ENCODE measurements at regions not wholly inside any gene's neighbourhood (a gene's known extent, or its start where the extent isn't known, plus 50 kb on each side); places are given as distances from the start of the nearest gene placed in this dataset.

DNA sequence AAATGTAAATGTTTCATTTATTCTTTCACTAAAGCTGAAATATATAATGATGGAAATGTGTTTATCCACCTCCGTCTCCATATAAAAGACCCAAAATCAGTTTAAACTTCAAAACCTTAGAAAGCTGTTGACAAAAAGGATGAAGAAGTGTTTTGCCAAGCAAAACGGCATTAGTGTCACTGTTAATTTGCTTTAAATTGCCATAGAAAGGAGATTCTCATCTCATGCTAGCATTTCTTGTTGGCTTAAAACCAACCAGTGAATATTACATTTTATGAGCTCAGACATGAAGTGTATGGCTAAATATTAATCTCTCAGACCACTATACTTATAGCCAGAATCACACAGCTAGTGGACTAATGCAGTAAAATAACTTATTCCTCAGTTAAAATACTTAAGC is 398.8 kb downstream of the KIF2B start:
- TF ChIP-seq, protein P1, sequence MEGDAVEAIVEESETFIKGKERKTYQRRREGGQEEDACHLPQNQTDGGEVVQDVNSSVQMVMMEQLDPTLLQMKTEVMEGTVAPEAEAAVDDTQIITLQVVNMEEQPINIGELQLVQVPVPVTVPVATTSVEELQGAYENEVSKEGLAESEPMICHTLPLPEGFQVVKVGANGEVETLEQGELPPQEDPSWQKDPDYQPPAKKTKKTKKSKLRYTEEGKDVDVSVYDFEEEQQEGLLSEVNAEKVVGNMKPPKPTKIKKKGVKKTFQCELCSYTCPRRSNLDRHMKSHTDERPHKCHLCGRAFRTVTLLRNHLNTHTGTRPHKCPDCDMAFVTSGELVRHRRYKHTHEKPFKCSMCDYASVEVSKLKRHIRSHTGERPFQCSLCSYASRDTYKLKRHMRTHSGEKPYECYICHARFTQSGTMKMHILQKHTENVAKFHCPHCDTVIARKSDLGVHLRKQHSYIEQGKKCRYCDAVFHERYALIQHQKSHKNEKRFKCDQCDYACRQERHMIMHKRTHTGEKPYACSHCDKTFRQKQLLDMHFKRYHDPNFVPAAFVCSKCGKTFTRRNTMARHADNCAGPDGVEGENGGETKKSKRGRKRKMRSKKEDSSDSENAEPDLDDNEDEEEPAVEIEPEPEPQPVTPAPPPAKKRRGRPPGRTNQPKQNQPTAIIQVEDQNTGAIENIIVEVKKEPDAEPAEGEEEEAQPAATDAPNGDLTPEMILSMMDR (IDR thresholded peaks at IDR 0.05), result no peak
- no peak for DNase-seq (ENCODE audit: low spot score)
- Histone ChIP-seq H3K9me3 (no peaks in the 10 kb centered on the region), H3K4me1 (no peaks in the 10 kb centered on the region), H3K4me3 (no peak overlapping the region), H3K27me3 (no peaks in the 10 kb centered on the region), H3K36me3 (no peaks in the 10 kb centered on the region), H3K27ac (no peak overlapping the region)

GRCh38 chr17:54235571-54235970 is 412.8 kb downstream of the KIF2B start:
- H3K27ac ChIP-seq, result no peak overlapping the region

DNA sequence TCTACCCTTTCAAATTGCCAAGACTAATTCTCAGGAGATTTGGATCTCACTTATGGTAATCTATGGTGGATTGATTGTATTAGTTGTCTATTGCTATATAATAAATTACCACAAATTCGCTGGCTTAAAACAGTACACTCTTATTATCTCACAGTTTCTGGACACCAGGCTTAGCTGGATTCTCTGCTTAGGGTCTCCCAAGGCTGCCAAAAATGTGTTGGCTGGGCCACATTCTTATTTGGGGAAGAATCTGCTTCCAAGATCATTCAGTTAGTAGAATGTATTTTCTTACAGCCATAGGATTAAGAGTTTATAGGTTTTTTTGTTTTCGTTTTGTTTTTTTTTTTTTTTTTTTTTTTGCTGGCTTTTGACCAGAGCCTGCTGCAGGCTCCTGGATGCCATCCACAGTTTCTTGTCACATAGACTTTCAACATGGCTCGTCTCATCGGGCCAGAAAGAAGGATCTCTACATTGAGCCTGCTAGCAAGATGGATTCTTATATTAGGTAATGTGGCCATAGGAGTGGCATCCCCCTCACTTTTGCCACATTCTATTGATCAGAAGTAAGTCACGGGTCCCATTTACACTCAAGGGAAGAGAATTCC is 415.3 kb downstream of the KIF2B start:
- H3K4me3 ChIP-seq, result no peak overlapping the region
- no peaks in the 10 kb centered on the region for H3K4me1 ChIP-seq
- no peak for DNase-seq (ENCODE audit: low spot score)
- H3K36me3 ChIP-seq, result no peaks in the 10 kb centered on the region
- H3K9me3 ChIP-seq, result peaks cover 0 to 3% of the 10 kb centered on the region in 2 donors
- H3K27ac ChIP-seq, result no peak overlapping the region
- TF ChIP-seq, protein P1 (IDR thresholded peaks at IDR 0.05), result no peak
- H3K27me3 ChIP-seq, result no peaks in the 10 kb centered on the region

More at GRCh38 chr17:54235571-54235970, 412.8 kb downstream of the KIF2B start:
- TF ChIP-seq, protein P1 (IDR thresholded peaks at IDR 0.05), result no peak
- Histone ChIP-seq H3K9me3 (peaks cover 0 to 3% of the 10 kb centered on the region in 2 donors), H3K36me3 (no peaks in the 10 kb centered on the region), H3K4me1 (no peaks in the 10 kb centered on the region), H3K4me3 (no peak overlapping the region), H3K27me3 (no peaks in the 10 kb centered on the region)
- DNase-seq (ENCODE audit: low spot score), result no peak

GRCh38 chr17:54239291-54239690 is 416.6 kb downstream of the KIF2B start:
- no peaks in the 10 kb centered on the region for H3K9me3 ChIP-seq
- DNase-seq (ENCODE audit: low spot score), result no peak
- no peak overlapping the region for H3K4me3 ChIP-seq
- H3K27me3 ChIP-seq, result no peaks in the 10 kb centered on the region
- no peaks in the 10 kb centered on the region for H3K4me1 ChIP-seq
- no peak overlapping the region for H3K27ac ChIP-seq
- TF ChIP-seq, protein P1 (IDR thresholded peaks at IDR 0.05), result no peak
- H3K36me3 ChIP-seq, result no peaks in the 10 kb centered on the region

DNA sequence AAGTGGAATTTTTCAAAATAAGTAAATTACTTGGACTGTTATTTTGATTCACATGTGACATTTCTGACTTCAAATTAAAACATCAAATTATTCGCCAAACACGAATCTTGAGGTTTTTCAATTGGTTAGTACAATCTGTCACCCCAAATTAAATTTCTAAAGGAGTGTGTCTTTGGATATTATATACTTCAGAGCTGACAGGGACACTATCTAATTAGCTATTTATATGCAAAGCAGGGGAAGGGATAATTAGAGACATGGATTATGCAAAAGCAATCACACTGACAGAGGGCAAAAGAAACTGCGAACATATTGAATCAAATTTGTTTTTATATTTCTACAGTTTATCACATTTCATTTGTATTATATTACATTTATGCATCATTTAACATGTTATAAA is 433.0 kb downstream of the KIF2B start:
- Histone ChIP-seq H3K36me3 (no peaks in the 10 kb centered on the region), H3K27me3 (no peaks in the 10 kb centered on the region), H3K27ac (no peak overlapping the region), H3K9me3 (no peaks in the 10 kb centered on the region), H3K4me3 (no peak overlapping the region), H3K4me1 (no peaks in the 10 kb centered on the region)
- TF ChIP-seq, protein P1 (IDR thresholded peaks at IDR 0.05), result no peak
- DNase-seq (ENCODE audit: low spot score), result no peak

- TF ChIP-seq, protein P1 (IDR thresholded peaks at IDR 0.05), result no peak
- H3K4me1 ChIP-seq, result no peaks in the 10 kb centered on the region
- no peak for DNase-seq (ENCODE audit: low spot score)
- no peak overlapping the region for H3K27ac ChIP-seq
- H3K27me3 ChIP-seq, result no peaks in the 10 kb centered on the region
- H3K36me3 ChIP-seq, result no peaks in the 10 kb centered on the region
- no peaks in the 10 kb centered on the region for H3K9me3 ChIP-seq
- H3K4me3 ChIP-seq, result no peak overlapping the region
Observed at GRCh38 chr17:54256401-54256929, 433.7 kb downstream of the KIF2B start.
